Astrocyte (in vitro differentiated cells and primary cell): ENCODE measurements at regions not wholly inside any gene's neighbourhood (a gene's known extent, or its start where the extent isn't known, plus 50 kb on each side); places are given as distances from the start of the nearest gene placed in this dataset.

Source experiments
- DNase-seq: peaks from one replicate; pipeline ENCODE4 v3.0.0-alpha.2; 2010; ENCODE audit warnings: low read depth
- FAIRE-seq: peaks from 2 replicates; lab custom pipeline; 2011; peaks lifted over from hg19 to GRCh38; lab: Jason Lieb, UNC
- H2AFZ ChIP-seq: 2 replicates; pipeline ENCODE4 v1.6.0; 2012; ENCODE audit warnings: low read depth, low read length, inconsistent platforms
- H3K27ac ChIP-seq: 2 replicates; pipeline ENCODE4 v1.5.1; 2011; ENCODE audit warnings: low read depth, low read length, inconsistent platforms
- H3K27me3 ChIP-seq: 2 replicates; pipeline ENCODE4 v1.6.0; 2011; ENCODE audit warnings: low read length, inconsistent platforms; ENCODE audit not compliant: insufficient read depth
- H3K36me3 ChIP-seq: 2 replicates; pipeline ENCODE4 v1.5.1; 2011; ENCODE audit warnings: low read length, inconsistent platforms; ENCODE audit not compliant: insufficient read depth
- H3K4me1 ChIP-seq: 2 replicates; pipeline ENCODE4 v1.5.1; 2011; ENCODE audit warnings: low read length, inconsistent platforms; ENCODE audit not compliant: insufficient read depth
- H3K4me2 ChIP-seq: 2 replicates; pipeline ENCODE4 v1.6.0; 2012; ENCODE audit warnings: low read length, inconsistent platforms
- H3K4me3 ChIP-seq: 2 replicates; pipeline ENCODE4 v1.5.1; 2011; ENCODE audit warnings: low read depth, mild to moderate bottlenecking, low read length, inconsistent platforms; ENCODE audit not compliant: insufficient read depth
- H3K79me2 ChIP-seq: 2 replicates; pipeline ENCODE4 v1.6.0; 2012; ENCODE audit warnings: mild to moderate bottlenecking, low read length, inconsistent platforms; ENCODE audit not compliant: insufficient read depth
- H3K9ac ChIP-seq: 2 replicates; pipeline ENCODE4 v1.6.0; 2012; ENCODE audit warnings: mild to moderate bottlenecking, low read length, inconsistent platforms
- H3K9me3 ChIP-seq: 2 replicates; pipeline ENCODE4 v1.5.1; 2012; ENCODE audit warnings: low read depth, mild to moderate bottlenecking, low read length, inconsistent platforms; ENCODE audit not compliant: insufficient read depth
- H4K20me1 ChIP-seq: 2 replicates; pipeline ENCODE4 v1.6.0; 2012; ENCODE audit warnings: low read length, inconsistent platforms; ENCODE audit not compliant: insufficient read depth
- H3K27ac Mint-ChIP-seq: one replicate; pipeline ENCODE4 v1.8.0; 2021; ENCODE audit warnings: mild to moderate bottlenecking, mixed read lengths; ENCODE audit not compliant: unreplicated experiment
- H3K27me3 Mint-ChIP-seq: one replicate; pipeline ENCODE4 v1.8.0; 2021; ENCODE audit warnings: low read depth, mixed read lengths; ENCODE audit not compliant: unreplicated experiment
- H3K36me3 Mint-ChIP-seq: one replicate; pipeline ENCODE4 v1.8.0; 2021; ENCODE audit warnings: low read depth, mixed read lengths; ENCODE audit not compliant: unreplicated experiment
- H3K4me1 Mint-ChIP-seq: one replicate; pipeline ENCODE4 v1.8.0; 2021; ENCODE audit warnings: low read depth, mixed read lengths; ENCODE audit not compliant: unreplicated experiment
- H3K4me3 Mint-ChIP-seq: one replicate; pipeline ENCODE4 v1.8.0; 2021; ENCODE audit warnings: mild to moderate bottlenecking, moderate library complexity, mixed read lengths; ENCODE audit not compliant: unreplicated experiment
- H3K9me3 Mint-ChIP-seq: one replicate; pipeline ENCODE4 v1.8.0; 2021; ENCODE audit warnings: mild to moderate bottlenecking, mixed read lengths; ENCODE audit not compliant: unreplicated experiment
- CTCF ChIP-seq: IDR thresholded peaks from 2 replicates; pipeline ENCODE4 v1.5.1; 2011; ENCODE audit warnings: low read depth, mild to moderate bottlenecking, inconsistent platforms, low read length, moderate library complexity; ENCODE audit not compliant: insufficient read depth
- EZH2 ChIP-seq: IDR thresholded peaks from 2 replicates; pipeline ENCODE4 v1.6.1; 2012; ENCODE audit warnings: mild to moderate bottlenecking, low read length, inconsistent platforms; ENCODE audit not compliant: insufficient read depth

- Histone ChIP-seq H3K9me3 (no peaks in the 10 kb centered on the region), H4K20me1 (no peaks in the 10 kb centered on the region), H3K4me1 (peaks cover 8% of the 10 kb centered on the region), H3K27me3 (no peaks in the 10 kb centered on the region), H3K36me3 (no peaks in the 10 kb centered on the region), H2AFZ (peak overlapping the region; percentile 19), H3K79me2 (no peaks in the 10 kb centered on the region), H3K4me2 (no peak overlapping the region), H3K9ac (no peak overlapping the region), H3K4me3 (no peak overlapping the region), H3K27ac (no peak overlapping the region)
- Mint-ChIP-seq H3K4me1 (peaks cover 19% of the 10 kb centered on the region), H3K27ac (no peak overlapping the region), H3K36me3 (no peaks in the 10 kb centered on the region), H3K4me3 (no peak overlapping the region), H3K27me3 (no peaks in the 10 kb centered on the region), H3K9me3 (peaks cover 3% of the 10 kb centered on the region)
- no peak for TF ChIP-seq EZH2
- TF ChIP-seq CTCF = no peak
- no peak for DNase-seq
- FAIRE-seq = no peak
Measured at GRCh38 chr7:41891950-41892349, 189.1 kb upstream of the INHBA start.

- no peaks in the 10 kb centered on the region for H4K20me1 ChIP-seq
Measured at GRCh38 chr7:41890631-41891274, 187.9 kb upstream of the INHBA start.

More at GRCh38 chr7:41890631-41891274, 187.9 kb upstream of the INHBA start:
- H3K4me3 ChIP-seq = no peak overlapping the region
- Mint-ChIP-seq H3K36me3 (no peaks in the 10 kb centered on the region), H3K4me1 (peaks cover 30% of the 10 kb centered on the region), H3K4me3 (no peak overlapping the region), H3K27ac (no peak overlapping the region), H3K27me3 (no peaks in the 10 kb centered on the region), H3K9me3 (peaks cover 3% of the 10 kb centered on the region)
- peak overlapping the region; percentile 50 for H2AFZ ChIP-seq
- no peak for DNase-seq
- TF ChIP-seq EZH2 (no peak), CTCF (no peak)
- H3K4me1 ChIP-seq = peaks cover 20% of the 10 kb centered on the region
- no peak overlapping the region for H3K9ac ChIP-seq
- no peaks in the 10 kb centered on the region for H3K27me3 ChIP-seq
- no peaks in the 10 kb centered on the region for H3K36me3 ChIP-seq
- no peak for FAIRE-seq
- H3K4me2 ChIP-seq = no peak overlapping the region
- H3K27ac ChIP-seq = no peak overlapping the region
- no peaks in the 10 kb centered on the region for H3K9me3 ChIP-seq
- no peaks in the 10 kb centered on the region for H3K79me2 ChIP-seq
